PC-3 (cell line): ENCODE measurements at regions not wholly inside any gene's neighbourhood (a gene's known extent, or its start where the extent isn't known, plus 50 kb on each side); places are given as distances from the start of the nearest gene placed in this dataset.

ENCODE experiments used
- ATAC-seq: fragments of 200-7000 bp; cut with Tn5 transposase; 2 replicates; pipeline ENCODE4 v1.9.1; 2020; ENCODE audit warnings: mild to moderate bottlenecking, moderate library complexity
- BruUV-seq: library from RNA; stranded (reverse); fragments of 400-500 nt; replicated peaks from 2 replicates; lab custom pipeline; 2021; lab: Mats Ljungman, UMichigan
- CTCF ChIA-PET: fragments of 300-600 bp; sonication (Branson Sonifier 250); formaldehyde crosslinking; loops from one replicate; lab custom pipeline; 2022; ENCODE audit warnings: antibody characterized with exemption; lab: Charles Lee
- POLR2A ChIA-PET: fragments of 300-600 bp; sonication (Branson Sonifier 250); formaldehyde crosslinking; loops from one replicate; lab custom pipeline; 2022; ENCODE audit warnings: antibody characterized with exemption; ENCODE audit not compliant: unreplicated experiment; lab: Charles Lee
- DNase-seq: peaks from one replicate; pipeline ENCODE4 v3.0.0-alpha.2; 2015
- H2AFZ ChIP-seq: fragments of 300-600 bp; sonication (generic); 2 replicates; pipeline ENCODE4 v1.6.0; 2016; ENCODE audit warnings: antibody characterized with exemption, low read length
- H3F3A ChIP-seq: fragments of 300-600 bp; sonication (generic); one replicate; pipeline ENCODE4 v1.6.0; 2017; ENCODE audit warnings: antibody characterized with exemption, low read length, control low read depth, mild to moderate bottlenecking; ENCODE audit not compliant: unreplicated experiment
- H3K27ac ChIP-seq: fragments of 300-600 bp; sonication (generic); 2 replicates; pipeline ENCODE4 v1.5.1; 2016; ENCODE audit warnings: mild to moderate bottlenecking, low read length
- H3K27me3 ChIP-seq: fragments of 300-600 bp; sonication (generic); 2 replicates; pipeline ENCODE4 v1.6.1; 2016; ENCODE audit warnings: low read length, mixed read lengths
- H3K36me3 ChIP-seq: fragments of 300-600 bp; sonication (generic); 2 replicates; pipeline ENCODE4 v1.6.1; 2016; ENCODE audit warnings: low read depth, mixed run types, low read length, mixed read lengths
- H3K4me1 ChIP-seq: fragments of 300-600 bp; sonication (generic); 2 replicates; pipeline ENCODE4 v1.5.1; 2016; ENCODE audit warnings: low read length; ENCODE audit not compliant: insufficient read depth
- H3K4me2 ChIP-seq: fragments of 300-600 bp; sonication (generic); 2 replicates; pipeline ENCODE4 v1.6.0; 2016; ENCODE audit warnings: low read length
- H3K4me3 ChIP-seq: fragments of 300-600 bp; sonication (generic); 2 replicates; pipeline ENCODE4 v1.5.1; 2016; ENCODE audit warnings: mild to moderate bottlenecking, low read length, mixed read lengths
- H3K79me2 ChIP-seq: fragments of 300-600 bp; sonication (generic); 2 replicates; pipeline ENCODE4 v1.6.1; 2017; ENCODE audit warnings: low read length, mixed read lengths
- H3K9ac ChIP-seq: fragments of 300-600 bp; sonication (generic); 2 replicates; pipeline ENCODE4 v1.6.0; 2016; ENCODE audit warnings: mild to moderate bottlenecking, low read length
- H3K9me2 ChIP-seq: fragments of 300-600 bp; sonication (generic); replicated peaks from 2 replicates; pipeline ENCODE4 v1.6.1; 2016; ENCODE audit warnings: mixed run types, low read length, mixed read lengths
- H3K9me3 ChIP-seq: fragments of 300-600 bp; sonication (generic); 2 replicates; pipeline ENCODE4 v1.6.1; 2016; ENCODE audit warnings: low read length, mixed read lengths
- H4K20me1 ChIP-seq: fragments of 300-600 bp; sonication (generic); 2 replicates; pipeline ENCODE4 v1.6.1; 2016; ENCODE audit warnings: low read length, mixed read lengths
- CTCF ChIP-seq: fragments of 300-600 bp; sonication (generic); conservative IDR thresholded peaks from 2 replicates; pipeline ENCODE4 v1.5.1; 2017; ENCODE audit warnings: antibody characterized with exemption, low read depth, mild to moderate bottlenecking, low read length
- EZH2 ChIP-seq: fragments of 300-600 bp; sonication (generic); IDR thresholded peaks from one replicate; pipeline ENCODE4 v1.6.1; 2017; ENCODE audit warnings: antibody characterized with exemption, mild to moderate bottlenecking, low read length; ENCODE audit not compliant: unreplicated experiment
- EZH2phosphoT487 ChIP-seq: fragments of 300-600 bp; sonication (generic); IDR thresholded peaks from 2 replicates; pipeline ENCODE4 v1.6.1; 2018; ENCODE audit warnings: mild to moderate bottlenecking, antibody characterized with exemption, low read length, borderline replicate concordance
- intact Hi-C: fragments of 100-400 bp; cut with micrococcal nuclease; formaldehyde crosslinking; loops from 2 replicates; pipeline ENCODE4 v1.9.0; 2023

- intact Hi-C loops, result no loop called here
- POLR2A ChIA-PET, result no interaction called here
- no peak overlapping the region for H3K4me3 ChIP-seq
- TF ChIP-seq CTCF (no peak), EZH2 (no peak), EZH2phosphoT487 (no peak)
- CTCF ChIA-PET, result no interaction called here
- no peaks in the 10 kb centered on the region for H3K9me2 ChIP-seq
- H3K4me2 ChIP-seq, result no peak overlapping the region
- no peaks in the 10 kb centered on the region for H3K36me3 ChIP-seq
- ATAC-seq (no peak), DNase-seq (no peak)
- H2AFZ ChIP-seq, result no peak overlapping the region
- no TSS peak for BruUV-seq
- H3K27me3 ChIP-seq, result no peaks in the 10 kb centered on the region
- no peaks in the 10 kb centered on the region for H3K4me1 ChIP-seq
- no peaks in the 10 kb centered on the region for H4K20me1 ChIP-seq
- no peak overlapping the region for H3K27ac ChIP-seq
- no peaks in the 10 kb centered on the region for H3K79me2 ChIP-seq
- H3K9ac ChIP-seq, result no peak overlapping the region
- H3F3A ChIP-seq, result no peaks in the 10 kb centered on the region
- H3K9me3 ChIP-seq, result no peaks in the 10 kb centered on the region
These were observed 672.9 kb downstream of the MECOM start for GRCh38 chr3:168990621-168991020.

GRCh38 chr3:168990134-168990533 is 673.4 kb downstream of the MECOM start:
- no peaks in the 10 kb centered on the region for H3K36me3 ChIP-seq
- no peaks in the 10 kb centered on the region for H3K79me2 ChIP-seq
- DNase-seq (no peak), ATAC-seq (no peak)
- no peaks in the 10 kb centered on the region for H3K9me2 ChIP-seq
- no peaks in the 10 kb centered on the region for H3F3A ChIP-seq
- intact Hi-C loops, result no loop called here
- no peak overlapping the region for H2AFZ ChIP-seq
- no peak overlapping the region for H3K27ac ChIP-seq
- POLR2A ChIA-PET, result no interaction called here
- CTCF ChIA-PET, result no interaction called here
- no peak overlapping the region for H3K9ac ChIP-seq
- no TSS peak for BruUV-seq
- H4K20me1 ChIP-seq, result no peaks in the 10 kb centered on the region
- no peaks in the 10 kb centered on the region for H3K4me1 ChIP-seq
- no peaks in the 10 kb centered on the region for H3K9me3 ChIP-seq
- H3K4me2 ChIP-seq, result no peak overlapping the region
- no peak overlapping the region for H3K4me3 ChIP-seq
- H3K27me3 ChIP-seq, result no peaks in the 10 kb centered on the region
- TF ChIP-seq EZH2phosphoT487 (no peak), EZH2 (no peak), CTCF (no peak)

DNA sequence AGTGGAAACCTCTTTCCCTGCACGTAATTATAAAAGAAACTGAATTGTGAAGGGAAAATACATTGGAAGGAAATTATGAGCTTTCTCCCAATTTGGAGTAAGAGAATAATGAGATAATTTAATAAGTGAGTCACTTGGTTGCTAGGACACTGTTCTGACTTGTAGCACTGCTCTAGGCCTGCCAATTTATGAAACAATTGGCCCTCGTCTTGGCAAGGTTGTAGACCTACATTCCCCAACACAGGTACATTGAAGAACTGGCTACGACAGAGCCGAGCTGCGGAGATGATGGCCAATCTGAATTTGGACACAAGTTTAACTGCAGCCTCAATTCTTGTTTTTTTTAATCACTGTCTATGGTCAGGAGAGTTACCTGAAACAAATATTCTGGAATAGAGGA is 674.1 kb downstream of the MECOM start:
- Histone ChIP-seq H2AFZ (no peak overlapping the region), H3K79me2 (no peaks in the 10 kb centered on the region), H3K27me3 (no peaks in the 10 kb centered on the region), H3K27ac (no peak overlapping the region), H3K9me2 (no peaks in the 10 kb centered on the region), H3K4me2 (no peak overlapping the region), H3K36me3 (no peaks in the 10 kb centered on the region), H4K20me1 (no peaks in the 10 kb centered on the region), H3K4me1 (no peaks in the 10 kb centered on the region), H3K9ac (no peak overlapping the region), H3F3A (no peaks in the 10 kb centered on the region), H3K9me3 (no peaks in the 10 kb centered on the region), H3K4me3 (no peak overlapping the region)
- TF ChIP-seq EZH2 (no peak), EZH2phosphoT487 (no peak), CTCF (no peak)
- DNase-seq (peak; percentile 24), ATAC-seq (peak; percentile 69)
- POLR2A ChIA-PET, result no interaction called here
- CTCF ChIA-PET, result no interaction called here
- intact Hi-C loops, result no loop called here
- no TSS peak for BruUV-seq
